Endodermal cell (in vitro differentiated cells): ENCODE measurements at regions not wholly inside any gene's neighbourhood (a gene's known extent, or its start where the extent isn't known, plus 50 kb on each side); places are given as distances from the start of the nearest gene placed in this dataset.
"Not testable (repeated sequence)": the region's sequence is repeated elsewhere in the genome, so short reads cannot be mapped to it uniquely, and the experiment has no call there.

Experiments
- DNase-seq: peaks from one replicate; pipeline ENCODE4 v3.0.0-alpha.2; 2017
- H3K27ac ChIP-seq: 2 replicates; pipeline ENCODE4 v1.5.1; 2013; ENCODE audit warnings: mild to moderate bottlenecking, low read depth, low read length, moderate library complexity
- H3K27me3 ChIP-seq: 2 replicates; pipeline ENCODE4 v1.6.1; 2013; ENCODE audit warnings: mild to moderate bottlenecking, low read length, moderate library complexity; ENCODE audit not compliant: insufficient read depth, control insufficient read depth, poor library complexity, severe bottlenecking
- H3K36me3 ChIP-seq: 2 replicates; pipeline ENCODE4 v1.7.0; 2013; ENCODE audit warnings: mild to moderate bottlenecking, low read length, moderate library complexity; ENCODE audit not compliant: control insufficient read depth, insufficient read depth
- H3K4me1 ChIP-seq: one replicate; pipeline ENCODE4 v1.7.0; 2013; ENCODE audit warnings: low read length; ENCODE audit not compliant: control insufficient read depth, insufficient read depth
- H3K4me3 ChIP-seq: 2 replicates; pipeline ENCODE4 v1.5.1; 2013; ENCODE audit warnings: mild to moderate bottlenecking, low read length, moderate library complexity
- H3K9ac ChIP-seq: 2 replicates; pipeline ENCODE4 v1.6.1; 2013; ENCODE audit warnings: mild to moderate bottlenecking, low read length, moderate library complexity; ENCODE audit not compliant: poor library complexity, severe bottlenecking; ENCODE audit errors: extremely low read depth
- H3K9me3 ChIP-seq: 2 replicates; pipeline ENCODE4 v1.6.1; 2013; ENCODE audit warnings: mild to moderate bottlenecking, low read length, moderate library complexity; ENCODE audit not compliant: control insufficient read depth
- H3K27ac Mint-ChIP-seq: 2 replicates; pipeline ENCODE4 v1.8.0; 2020; ENCODE audit warnings: mixed read lengths
- H3K27me3 Mint-ChIP-seq: 2 replicates; pipeline ENCODE4 v1.8.0; 2021; ENCODE audit warnings: mild to moderate bottlenecking, mixed read lengths; ENCODE audit not compliant: insufficient read depth
- H3K36me3 Mint-ChIP-seq: 2 replicates; pipeline ENCODE4 v1.8.0; 2020; ENCODE audit warnings: low read depth, mixed read lengths
- H3K4me1 Mint-ChIP-seq: 2 replicates; pipeline ENCODE4 v1.8.0; 2020; ENCODE audit warnings: mixed read lengths
- H3K4me3 Mint-ChIP-seq: 2 replicates; pipeline ENCODE4 v1.8.0; 2020; ENCODE audit warnings: mild to moderate bottlenecking, moderate library complexity, mixed read lengths
- H3K9me3 Mint-ChIP-seq: 2 replicates; pipeline ENCODE4 v1.8.0; 2020; ENCODE audit warnings: mild to moderate bottlenecking, mixed read lengths
- CTCF ChIP-seq: fragments of 200-600 bp; sonication (generic); conservative IDR thresholded peaks from 2 replicates; pipeline ENCODE4 v1.5.0; 2021; ENCODE audit warnings: antibody characterized with exemption, mild to moderate bottlenecking
- whole genome bisulfite sequencing, 2 experiments: methylation state at CpG; one replicate each; pipeline versions ENCODE4 v1.1.5 to v1.1.7; 2013; ENCODE audit warnings: missing lambda C conversion rate in 2 of 2, mixed read lengths in 1 of 2; ENCODE audit not compliant: insufficient coverage in 1 of 2, insufficient read length in 1 of 2; 5-methylcytosine and 5-hydroxymethylcytosine counted together

GRCh38 chr2:234699456-234699855, 202.6 kb upstream of the ARL4C start:
- Histone ChIP-seq H3K27me3 (no peaks in the 10 kb centered on the region), H3K9ac (no peak overlapping the region), H3K27ac (no peak overlapping the region), H3K4me1 (no peaks in the 10 kb centered on the region), H3K36me3 (no peaks in the 10 kb centered on the region), H3K9me3 (peaks cover 46% of the 10 kb centered on the region), H3K4me3 (no peak overlapping the region)
- H3K9me3 Mint-ChIP-seq, result peaks cover 66% of the 10 kb centered on the region
- no peak overlapping the region for H3K4me3 Mint-ChIP-seq
- TF ChIP-seq CTCF, result no peak
- H3K27ac Mint-ChIP-seq, result no peak overlapping the region
- peaks cover 8% of the 10 kb centered on the region for H3K4me1 Mint-ChIP-seq
- no peak for DNase-seq
- H3K36me3 Mint-ChIP-seq, result peaks cover 25% of the 10 kb centered on the region
- no peaks in the 10 kb centered on the region for H3K27me3 Mint-ChIP-seq
- WGBS, 2 experiments, result 84 to 100% methylated on average over 1 to 4 of the region's 4 CpGs

DNA sequence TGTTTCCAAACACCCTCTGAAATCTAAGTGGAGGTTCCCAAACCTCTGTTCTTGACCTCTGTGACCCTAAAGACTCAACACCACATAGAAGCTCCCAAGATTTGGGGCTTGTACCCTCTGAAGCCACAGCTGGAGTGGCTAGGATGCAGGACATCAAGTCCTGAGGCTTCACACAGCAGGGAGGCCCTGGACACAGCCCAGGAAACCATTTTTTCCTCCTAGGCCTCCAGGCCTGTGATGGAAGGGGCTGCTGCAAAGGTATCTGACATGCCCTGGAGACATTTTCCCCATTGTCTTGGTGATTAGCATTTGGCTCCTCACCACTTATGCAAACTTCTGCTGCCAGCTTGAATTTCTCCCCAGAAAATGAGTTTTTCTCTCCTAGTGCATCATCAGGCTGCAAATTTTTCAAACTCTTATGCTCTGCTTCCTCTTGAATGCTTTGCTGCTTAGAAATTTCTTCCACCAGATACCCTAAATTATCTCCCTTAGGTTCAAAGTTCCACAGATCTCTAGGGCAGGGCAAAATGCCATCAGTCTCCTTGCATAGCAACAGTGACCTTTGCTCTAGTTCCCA, 200.5 kb upstream of the ARL4C start:
- not testable (repeated sequence) for H3K27ac Mint-ChIP-seq, H3K27me3 Mint-ChIP-seq, H3K27ac ChIP-seq, H3K4me1 ChIP-seq, H3K27me3 ChIP-seq, H3K4me3 Mint-ChIP-seq, H3K36me3 ChIP-seq, H3K9ac ChIP-seq
- Mint-ChIP-seq H3K36me3 (peaks cover 36% of the 10 kb centered on the region), H3K9me3 (peaks cover 84% of the 10 kb centered on the region), H3K4me1 (peaks cover 16% of the 10 kb centered on the region)
- DNase-seq, result peak; percentile 39
- H3K9me3 ChIP-seq, result peaks cover 51% of the 10 kb centered on the region
- H3K4me3 ChIP-seq, result peak overlapping the region; percentile 75

DNA sequence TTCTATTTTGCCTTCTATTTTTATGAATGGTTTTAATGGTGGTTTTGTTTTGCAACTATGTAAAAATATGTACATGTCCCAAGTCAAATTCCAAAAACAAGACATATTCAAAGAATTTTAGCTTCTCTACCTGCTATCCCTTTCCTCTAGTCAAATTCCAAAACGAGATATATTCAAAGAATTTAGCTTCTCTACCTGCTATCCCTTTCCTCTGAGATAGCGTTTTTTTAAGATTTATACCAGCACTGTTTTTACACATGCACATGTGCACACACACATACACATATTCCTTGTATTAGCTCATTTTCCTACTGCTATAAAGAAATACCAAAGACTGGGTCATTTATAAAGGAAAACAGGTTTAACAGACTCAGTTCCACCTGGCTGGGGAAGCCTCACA, 199.1 kb upstream of the ARL4C start:
- no peak for DNase-seq
- Mint-ChIP-seq H3K27ac (no peak overlapping the region), H3K4me1 (peaks cover 26% of the 10 kb centered on the region), H3K9me3 (peaks cover 82% of the 10 kb centered on the region), H3K4me3 (no peak overlapping the region), H3K36me3 (peaks cover 36% of the 10 kb centered on the region), H3K27me3 (no peaks in the 10 kb centered on the region)
- no peak overlapping the region for H3K27ac ChIP-seq
- 80 to 89% methylated on average over 2 of the region's 2 CpGs for WGBS, 2 experiments
- H3K9ac ChIP-seq, result no peak overlapping the region
- peaks cover 55% of the 10 kb centered on the region for H3K9me3 ChIP-seq
- H3K27me3 ChIP-seq, result no peaks in the 10 kb centered on the region
- peaks cover 12% of the 10 kb centered on the region for H3K4me1 ChIP-seq
- TF ChIP-seq CTCF, result no peak
- H3K36me3 ChIP-seq, result no peaks in the 10 kb centered on the region
- H3K4me3 ChIP-seq, result peak overlapping the region; percentile 75
